Cardiac muscle cell (in vitro differentiated cells and primary cell): ENCODE measurements at regions not wholly inside any gene's neighbourhood (a gene's known extent, or its start where the extent isn't known, plus 50 kb on each side); places are given as distances from the start of the nearest gene placed in this dataset.

Experiments used
- DNase-seq, 2 donors: peaks; one replicate each; pipeline versions ENCODE4 v3.0.0 to v3.0.0-alpha.2; 2010 to 2017; ENCODE audit warnings: low read depth in 1 of 2, low spot score in 1 of 2
- H3K27ac ChIP-seq: fragments of 200-600 bp; sonication (generic); 2 replicates; pipeline ENCODE4 v1.5.1; 2016
- H3K27me3 ChIP-seq: fragments of 200-600 bp; sonication (generic); 2 replicates; pipeline ENCODE4 v1.6.0; 2016; ENCODE audit warnings: control low read depth
- H3K36me3 ChIP-seq: fragments of 200-600 bp; sonication (generic); 2 replicates; pipeline ENCODE4 v1.5.1; 2016; ENCODE audit warnings: control low read depth
- H3K4me1 ChIP-seq: fragments of 200-600 bp; sonication (generic); 2 replicates; pipeline ENCODE4 v1.8.1; 2017; ENCODE audit warnings: low read depth, mild to moderate bottlenecking, mixed run types
- H3K4me3 ChIP-seq: fragments of 200-600 bp; sonication (generic); 2 replicates; pipeline ENCODE4 v1.5.1; 2016; ENCODE audit warnings: mild to moderate bottlenecking
- H3K9me3 ChIP-seq: fragments of 200-600 bp; sonication (generic); 2 replicates; pipeline ENCODE4 v1.5.1; 2017; ENCODE audit warnings: low read depth, mild to moderate bottlenecking, control low read depth
- CTCF ChIP-seq: IDR thresholded peaks from 2 replicates; pipeline ENCODE4 v1.5.1; 2012; ENCODE audit warnings: low read depth, mild to moderate bottlenecking, low read length

GRCh38 chr2:76429374-76429773, 718.7 kb upstream of the GCFC2 start:
- H3K4me3 ChIP-seq, result no peak overlapping the region
- no peaks in the 10 kb centered on the region for H3K27me3 ChIP-seq
- no peaks in the 10 kb centered on the region for H3K9me3 ChIP-seq
- DNase-seq, result no peak
- H3K27ac ChIP-seq, result no peak overlapping the region
- H3K36me3 ChIP-seq, result no peaks in the 10 kb centered on the region
- no peaks in the 10 kb centered on the region for H3K4me1 ChIP-seq
- no peak for TF ChIP-seq CTCF

GRCh38 chr2:76427452-76427851, 716.7 kb upstream of the GCFC2 start:
- Histone ChIP-seq H3K9me3 (no peaks in the 10 kb centered on the region), H3K36me3 (no peaks in the 10 kb centered on the region), H3K27me3 (no peaks in the 10 kb centered on the region), H3K4me1 (no peaks in the 10 kb centered on the region), H3K4me3 (no peak overlapping the region), H3K27ac (no peak overlapping the region)
- no peak for DNase-seq
- TF ChIP-seq CTCF, result no peak

GRCh38 chr2:76415821-76416220, 705.1 kb upstream of the GCFC2 start:
- Histone ChIP-seq H3K36me3 (no peaks in the 10 kb centered on the region), H3K4me1 (no peaks in the 10 kb centered on the region), H3K4me3 (no peak overlapping the region), H3K27ac (no peak overlapping the region), H3K27me3 (no peaks in the 10 kb centered on the region), H3K9me3 (no peaks in the 10 kb centered on the region)
- no peak for DNase-seq
- no peak for TF ChIP-seq CTCF

GRCh38 chr2:76413436-76413835, 702.7 kb upstream of the GCFC2 start:
- H3K4me3 ChIP-seq, result no peak overlapping the region
- H3K27ac ChIP-seq, result no peak overlapping the region
- TF ChIP-seq CTCF, result no peak
- no peaks in the 10 kb centered on the region for H3K4me1 ChIP-seq
- H3K27me3 ChIP-seq, result no peaks in the 10 kb centered on the region
- no peaks in the 10 kb centered on the region for H3K36me3 ChIP-seq
- no peaks in the 10 kb centered on the region for H3K9me3 ChIP-seq
- no peak for DNase-seq

GRCh38 chr2:76406134-76406855, 695.6 kb upstream of the GCFC2 start:
- no peaks in the 10 kb centered on the region for H3K4me1 ChIP-seq
- DNase-seq, result no peak
- H3K27ac ChIP-seq, result no peak overlapping the region
- no peak overlapping the region for H3K4me3 ChIP-seq
- no peaks in the 10 kb centered on the region for H3K27me3 ChIP-seq
- no peaks in the 10 kb centered on the region for H3K9me3 ChIP-seq
- H3K36me3 ChIP-seq, result no peaks in the 10 kb centered on the region
- TF ChIP-seq CTCF, result no peak
